HG02588 (cell line): ENCODE measurements at regions not wholly inside any gene's neighbourhood (a gene's known extent, or its start where the extent isn't known, plus 50 kb on each side); places are given as distances from the start of the nearest gene placed in this dataset.
"Not testable (repeated sequence)": the region's sequence is repeated elsewhere in the genome, so short reads cannot be mapped to it uniquely, and the experiment has no call there.

Experiments
- ATAC-seq: cut with Tn5 transposase; IDR thresholded peaks from one replicate; pipeline ENCODE4 v1.9.1; 2021; ENCODE audit warnings: mild to moderate bottlenecking, moderate library complexity; ENCODE audit not compliant: unreplicated experiment

GRCh38 chr2:48209214-48209885 is 105.1 kb upstream of the FOXN2 start:
- no peak for ATAC-seq

- ATAC-seq, result no peak
Observed at GRCh38 chr2:48210189-48210588, 104.3 kb upstream of the FOXN2 start.

- ATAC-seq, result no peak
Observed at GRCh38 chr2:48213646-48214045, 100.8 kb upstream of the FOXN2 start.

- no peak for ATAC-seq
Observed at GRCh38 chr2:48218169-48218568, 96.3 kb upstream of the FOXN2 start.

GRCh38 chr2:48219234-48219554 is 95.3 kb upstream of the FOXN2 start:
- ATAC-seq, result no peak

GRCh38 chr2:48219555-48220436 is 94.7 kb upstream of the FOXN2 start:
- no peak for ATAC-seq

GRCh38 chr2:48220501-48220900 is 94.0 kb upstream of the FOXN2 start:
- ATAC-seq, result no peak

GRCh38 chr2:48221846-48222516 is 92.5 kb upstream of the FOXN2 start:
- no peak for ATAC-seq

- peak; percentile 71 for ATAC-seq
Observed at GRCh38 chr2:48227617-48228344, 86.7 kb upstream of the FOXN2 start.

- ATAC-seq, result no peak
Observed at GRCh38 chr2:48228345-48228684, 86.2 kb upstream of the FOXN2 start.

GRCh38 chr2:48229063-48229462 is 85.4 kb upstream of the FOXN2 start:
- ATAC-seq, result no peak

GRCh38 chr2:48230834-48231233 is 83.6 kb upstream of the FOXN2 start:
- no peak for ATAC-seq

GRCh38 chr2:48232351-48232750 is 82.1 kb upstream of the FOXN2 start:
- ATAC-seq, result no peak

GRCh38 chr2:48233005-48233404 is 81.5 kb upstream of the FOXN2 start:
- no peak for ATAC-seq

- not testable (repeated sequence) for ATAC-seq
Observed at GRCh38 chr2:48233824-48234223, 80.7 kb upstream of the FOXN2 start.

- ATAC-seq, result no peak
Observed at GRCh38 chr2:48235076-48235475, 79.4 kb upstream of the FOXN2 start.

GRCh38 chr2:48238381-48238780 is 76.1 kb upstream of the FOXN2 start:
- ATAC-seq, result no peak

- ATAC-seq, result no peak
Observed at GRCh38 chr2:48240912-48241311, 73.6 kb upstream of the FOXN2 start.

- no peak for ATAC-seq
Observed at GRCh38 chr2:48247206-48247605, 67.3 kb upstream of the FOXN2 start.

GRCh38 chr2:48248251-48248933 is 66.1 kb upstream of the FOXN2 start:
- ATAC-seq, result peak; percentile 94

- no peak for ATAC-seq
Observed at GRCh38 chr2:48249025-48249424, 65.5 kb upstream of the FOXN2 start.
